SK-N-SH treated with all-trans-retinoic acid at 6 μM for 48 hours (cell line): ENCODE measurements at regions not wholly inside any gene's neighbourhood (a gene's known extent, or its start where the extent isn't known, plus 50 kb on each side); places are given as distances from the start of the nearest gene placed in this dataset.

ENCODE experiments used
- ATAC-seq: fragments of 200-7000 bp; cut with Tn5 transposase; 3 replicates; pipeline ENCODE4 v1.9.1; 2020; ENCODE audit warnings: mild to moderate bottlenecking, moderate library complexity
- ARNTL ChIP-seq: fragments of 450-650 bp; formaldehyde crosslinking; IDR thresholded peaks from 2 replicates; pipeline ENCODE4 v1.5.0; 2020; ENCODE audit warnings: low read depth, mild to moderate bottlenecking, moderate library complexity, borderline replicate concordance
- BACH2 ChIP-seq: fragments of 250-450 bp; sonication (Bioruptor Pico); IDR thresholded peaks from 2 replicates; pipeline ENCODE4 v1.9.0; 2021; ENCODE audit warnings: mild to moderate bottlenecking, borderline replicate concordance
- CREB5 ChIP-seq: fragments of 250-450 bp; sonication (Bioruptor Pico); IDR thresholded peaks from 2 replicates; pipeline ENCODE4 v1.5.1; 2020; ENCODE audit warnings: low read depth, mild to moderate bottlenecking, moderate library complexity
- CSDC2 ChIP-seq: fragments of 250-450 bp; sonication (Bioruptor Pico); IDR thresholded peaks from 2 replicates; pipeline ENCODE4 v1.5.0; 2020; ENCODE audit warnings: mild to moderate bottlenecking, moderate library complexity
- CSRNP3 ChIP-seq: fragments of 250-450 bp; sonication (Bioruptor Pico); IDR thresholded peaks from 2 replicates; pipeline ENCODE4 v1.5.1; 2021; ENCODE audit warnings: mild to moderate bottlenecking, moderate library complexity
- ESRRG ChIP-seq: fragments of 250-450 bp; sonication (Bioruptor Pico); IDR thresholded peaks from 2 replicates; pipeline ENCODE4 v1.6.1; 2021; ENCODE audit warnings: mild to moderate bottlenecking
- GLIS3 ChIP-seq: fragments of 250-450 bp; sonication (Bioruptor Pico); IDR thresholded peaks from 2 replicates; pipeline ENCODE4 v1.5.0; 2020; ENCODE audit warnings: mild to moderate bottlenecking, moderate library complexity
- ISL1 ChIP-seq: fragments of 250-450 bp; sonication (Bioruptor Pico); IDR thresholded peaks from 2 replicates; pipeline ENCODE4 v2.1.2; 2022; ENCODE audit warnings: mild to moderate bottlenecking, moderate library complexity
- OSR1 ChIP-seq: fragments of 250-450 bp; sonication (Bioruptor Pico); IDR thresholded peaks from 2 replicates; pipeline ENCODE4 v1.8.0; 2022; ENCODE audit warnings: moderate library complexity, mild to moderate bottlenecking, inconsistent platforms
- PATZ1 ChIP-seq: fragments of 250-450 bp; sonication (Bioruptor Pico); IDR thresholded peaks from 2 replicates; pipeline ENCODE4 v1.8.0; 2020; ENCODE audit warnings: mild to moderate bottlenecking, moderate library complexity, borderline replicate concordance
- POU6F1 ChIP-seq: fragments of 250-450 bp; sonication (Bioruptor Pico); IDR thresholded peaks from 2 replicates; pipeline ENCODE4 v1.8.0; 2021; ENCODE audit warnings: low read depth, mild to moderate bottlenecking, moderate library complexity, borderline replicate concordance
- PPARA ChIP-seq: fragments of 250-450 bp; sonication (Bioruptor Pico); IDR thresholded peaks from 2 replicates; pipeline ENCODE4 v1.5.0; 2020; ENCODE audit warnings: mild to moderate bottlenecking, borderline replicate concordance
- RARB ChIP-seq: fragments of 250-450 bp; sonication (Bioruptor Pico); IDR thresholded peaks from 2 replicates; pipeline ENCODE4 v1.8.0; 2021; ENCODE audit warnings: mild to moderate bottlenecking, moderate library complexity
- SNAI2 ChIP-seq: fragments of 250-450 bp; sonication (Bioruptor Pico); IDR thresholded peaks from 2 replicates; pipeline ENCODE4 v1.5.0; 2020; ENCODE audit warnings: mild to moderate bottlenecking, moderate library complexity
- TCF4 ChIP-seq: fragments of 250-450 bp; sonication (Bioruptor Pico); IDR thresholded peaks from 2 replicates; pipeline ENCODE4 v1.8.0; 2021; ENCODE audit warnings: mild to moderate bottlenecking, moderate library complexity, borderline replicate concordance
- TOX ChIP-seq: fragments of 250-450 bp; sonication (Bioruptor Pico); IDR thresholded peaks from 2 replicates; pipeline ENCODE4 v1.8.0; 2021; ENCODE audit warnings: mild to moderate bottlenecking, moderate library complexity, borderline replicate concordance
- TSHZ2 ChIP-seq: fragments of 250-450 bp; sonication (Bioruptor Pico); IDR thresholded peaks from 2 replicates; pipeline ENCODE4 v1.5.0; 2020; ENCODE audit warnings: mild to moderate bottlenecking, moderate library complexity
- ZC3H10 ChIP-seq: fragments of 250-450 bp; sonication (Bioruptor Pico); IDR thresholded peaks from 2 replicates; pipeline ENCODE4 v1.5.1; 2021; ENCODE audit warnings: mild to moderate bottlenecking, moderate library complexity
- ZFP3 ChIP-seq: fragments of 250-450 bp; sonication (Bioruptor Pico); IDR thresholded peaks from 2 replicates; pipeline ENCODE4 v1.5.0; 2020; ENCODE audit warnings: mild to moderate bottlenecking, moderate library complexity
- ZFP30 ChIP-seq: fragments of 450-650 bp; formaldehyde crosslinking; IDR thresholded peaks from 2 replicates; pipeline ENCODE4 v1.5.0; 2022; ENCODE audit warnings: mild to moderate bottlenecking, moderate library complexity
- ZNF565 ChIP-seq: fragments of 450-650 bp; formaldehyde crosslinking; conservative IDR thresholded peaks from 2 replicates; pipeline ENCODE4 v1.5.0; 2020; ENCODE audit warnings: low read depth, mild to moderate bottlenecking, moderate library complexity
- ZNF70 ChIP-seq: fragments of 450-650 bp; formaldehyde crosslinking; IDR thresholded peaks from 2 replicates; pipeline ENCODE4 v1.5.0; 2020; ENCODE audit warnings: mild to moderate bottlenecking, moderate library complexity
- ZNF8 ChIP-seq: fragments of 450-650 bp; formaldehyde crosslinking; IDR thresholded peaks from 2 replicates; pipeline ENCODE4 v1.5.0; 2020; ENCODE audit warnings: mild to moderate bottlenecking, moderate library complexity

GRCh38 chr4:178450614-178451013 is 1008.4 kb upstream of the AGA start:
- TF ChIP-seq PATZ1 (CRISPR knock-in tag) (no peak), ZFP3 (CRISPR knock-in tag) (no peak), ZNF8 (CRISPR knock-in tag) (no peak), RARB (CRISPR knock-in tag) (no peak), ZFP30 (no peak), ESRRG (CRISPR knock-in tag) (no peak), TSHZ2 (CRISPR knock-in tag) (no peak), SNAI2 (CRISPR knock-in tag) (no peak), ISL1 (CRISPR knock-in tag) (no peak), ZC3H10 (CRISPR knock-in tag) (no peak), BACH2 (CRISPR knock-in tag) (no peak), CSRNP3 (CRISPR knock-in tag) (no peak), CREB5 (no peak), OSR1 (no peak), ZNF565 (no peak)
- TF ChIP-seq, all 23 proteins: peak for 0
- ATAC-seq, result no peak

- TF ChIP-seq POU6F1 (CRISPR knock-in tag) (no peak), PPARA (no peak), OSR1 (no peak), SNAI2 (CRISPR knock-in tag) (no peak), CSRNP3 (CRISPR knock-in tag) (no peak), ZNF8 (CRISPR knock-in tag) (no peak), GLIS3 (CRISPR knock-in tag) (no peak), PATZ1 (CRISPR knock-in tag) (no peak), ARNTL (CRISPR knock-in tag) (no peak), ISL1 (CRISPR knock-in tag) (no peak), BACH2 (CRISPR knock-in tag) (no peak), TOX (CRISPR knock-in tag) (no peak), ZNF565 (no peak), RARB (CRISPR knock-in tag) (no peak), CSDC2 (no peak), TCF4 (no peak), ZNF70 (CRISPR knock-in tag) (no peak), TSHZ2 (CRISPR knock-in tag) (no peak), ESRRG (CRISPR knock-in tag) (no peak)
- no peak for ATAC-seq
These were observed 1010.8 kb upstream of the AGA start for GRCh38 chr4:178453057-178453456.
